ENCODE measurements at regions not wholly inside any gene's neighbourhood (a gene's known extent, or its start where the extent isn't known, plus 50 kb on each side); places are given as distances from the start of the nearest gene placed in this dataset.

DNA sequence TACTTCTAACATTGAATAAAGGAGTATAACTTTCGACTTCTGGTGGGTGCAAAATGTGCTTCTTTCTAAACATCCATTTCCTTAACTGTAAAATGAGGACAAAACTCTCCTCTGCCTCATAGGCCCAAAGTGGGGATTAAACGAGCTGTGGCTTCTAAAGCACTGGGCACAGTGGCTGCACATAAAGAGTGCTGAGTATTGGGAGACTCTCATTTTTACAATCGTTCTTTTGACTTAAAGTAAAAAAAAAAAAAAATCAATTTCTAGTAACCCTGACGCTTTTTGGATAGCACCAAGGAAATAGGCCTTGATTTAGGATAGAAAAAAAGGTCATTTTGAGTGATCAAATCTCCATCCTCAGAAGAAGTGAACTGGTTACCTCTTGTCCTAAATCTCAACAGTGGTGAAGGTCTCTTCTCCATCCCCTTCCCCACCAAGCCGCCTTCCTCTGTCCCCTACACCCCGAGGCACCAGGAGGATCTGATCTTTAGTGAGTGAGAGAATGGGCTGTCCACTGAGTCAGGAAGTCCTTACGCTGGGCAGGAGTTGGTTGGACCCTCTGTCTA is 161.6 kb downstream of the DDX1 start:
- ATAC-seq: no peak
- Histone ChIP-seq H3K27me3 (no peaks in the 10 kb centered on the region), H3K4me1 (peaks cover 0 to 25% (median 11%) of the 10 kb centered on the region in 3 donors), H3K4me3 (no peak overlapping the region), H3K27ac (no peak overlapping the region), H3K9me3 (peaks cover 0 to 4% (median 0%) of the 10 kb centered on the region in 3 donors), H3K36me3 (no peaks in the 10 kb centered on the region)
- WGBS, 2 donors (ENCODE audit: low coverage in 1 of 2): 75 to 89% methylated on average over 5 to 6 of the region's 7 CpGs
- no peak for TF ChIP-seq CTCF (IDR thresholded peaks at IDR 0.05)
- no peak for TF ChIP-seq EP300 (IDR thresholded peaks at IDR 0.05)
- TF ChIP-seq POLR2AphosphoS5 (IDR thresholded peaks at IDR 0.05): no peak
- TF ChIP-seq POLR2A (IDR thresholded peaks at IDR 0.05): no peak

GRCh38 chr2:15753811-15754702 is 162.4 kb downstream of the DDX1 start:
- peaks cover 0 to 17% (median 11%) of the 10 kb centered on the region in 3 donors for H3K4me1 ChIP-seq
- no peaks in the 10 kb centered on the region for H3K36me3 ChIP-seq
- TF ChIP-seq CTCF (IDR thresholded peaks at IDR 0.05): no peak
- no peak for TF ChIP-seq EP300 (IDR thresholded peaks at IDR 0.05)
- no peak for TF ChIP-seq POLR2A (IDR thresholded peaks at IDR 0.05)
- no peak for TF ChIP-seq POLR2AphosphoS5 (IDR thresholded peaks at IDR 0.05)
- H3K27me3 ChIP-seq: no peaks in the 10 kb centered on the region
- WGBS, 2 donors (ENCODE audit: low coverage in 1 of 2): 87 to 92% methylated on average over 3 to 7 of the region's 15 CpGs
- peaks cover 0 to 9% (median 0%) of the 10 kb centered on the region in 3 donors for H3K9me3 ChIP-seq
- no peak overlapping the region for H3K27ac ChIP-seq
- no peak overlapping the region for H3K4me3 ChIP-seq
- ATAC-seq: no peak

DNA sequence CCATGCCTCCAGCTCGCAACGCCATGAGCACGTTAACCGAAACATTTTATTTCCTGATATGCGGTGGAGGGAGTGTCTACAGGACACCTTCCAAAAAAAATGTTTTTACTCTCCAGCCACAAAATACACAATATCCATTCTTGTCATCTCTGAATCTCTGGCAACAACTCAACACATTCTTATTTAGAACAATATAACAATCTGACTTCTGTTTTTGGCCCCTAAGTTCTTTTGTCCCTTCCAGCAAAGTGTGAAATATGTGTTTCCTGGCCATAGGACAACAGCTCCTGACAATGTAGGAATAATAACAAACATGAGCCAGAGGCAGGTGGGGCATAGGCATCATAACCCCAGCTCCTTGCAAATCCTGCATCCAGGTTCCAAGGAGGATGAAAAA is 163.0 kb downstream of the DDX1 start:
- Histone ChIP-seq H3K4me1 (peaks cover 0 to 11% (median 8%) of the 10 kb centered on the region in 3 donors), H3K27me3 (no peaks in the 10 kb centered on the region), H3K27ac (no peak overlapping the region), H3K9me3 (peaks cover 0 to 9% (median 0%) of the 10 kb centered on the region in 3 donors), H3K4me3 (no peak overlapping the region), H3K36me3 (no peaks in the 10 kb centered on the region)
- 75 to 91% methylated on average over 5 of the region's 5 CpGs for WGBS, 2 donors (ENCODE audit: low coverage in 1 of 2)
- ATAC-seq: no peak
- TF ChIP-seq CTCF (IDR thresholded peaks at IDR 0.05) (no peak), POLR2AphosphoS5 (IDR thresholded peaks at IDR 0.05) (no peak)

DNA sequence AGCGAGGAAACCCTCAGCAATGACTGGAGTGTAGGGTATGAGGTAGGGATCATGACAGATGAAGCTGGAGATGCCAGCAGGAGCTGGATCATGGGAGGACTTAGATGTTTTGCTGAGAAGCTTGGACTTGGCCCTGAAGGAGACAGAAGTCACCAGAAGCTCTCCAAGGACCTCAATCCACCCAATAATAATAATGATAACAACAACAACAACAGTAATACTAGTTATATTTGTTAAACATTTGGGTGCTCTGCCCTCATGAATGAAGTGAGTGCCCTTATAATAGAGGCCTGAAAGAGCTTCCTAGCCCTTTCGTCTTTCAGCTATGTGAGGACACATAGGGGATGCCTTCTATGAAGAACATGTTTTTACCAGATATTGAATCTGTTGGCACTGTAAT is 163.9 kb downstream of the DDX1 start:
- Histone ChIP-seq H3K27me3 (no peaks in the 10 kb centered on the region), H3K27ac (no peak overlapping the region), H3K9me3 (peaks cover 0 to 9% (median 0%) of the 10 kb centered on the region in 3 donors), H3K36me3 (no peaks in the 10 kb centered on the region), H3K4me1 (peaks cover 0 to 3% (median 1%) of the 10 kb centered on the region in 3 donors), H3K4me3 (no peak overlapping the region)
- TF ChIP-seq EP300 (IDR thresholded peaks at IDR 0.05): no peak
- no peak for TF ChIP-seq POLR2A (IDR thresholded peaks at IDR 0.05)
- TF ChIP-seq POLR2AphosphoS5 (IDR thresholded peaks at IDR 0.05): no peak
- no peak for TF ChIP-seq CTCF (IDR thresholded peaks at IDR 0.05)
- ATAC-seq: no peak
- WGBS, 2 donors (ENCODE audit: low coverage in 1 of 2): 96% methylated on average over 2 of the region's 2 CpGs; no CpG with 5 or more reads in 1 of the 2 donors
